ENCODE measurements at regions not wholly inside any gene's neighbourhood (a gene's known extent, or its start where the extent isn't known, plus 50 kb on each side); places are given as distances from the start of the nearest gene placed in this dataset.

GRCh38 chr3:963255-963654 is 129.6 kb upstream of the CNTN6 start:
- DNase-seq = no peak

GRCh38 chr3:963755-964154 is 129.1 kb upstream of the CNTN6 start:
- DNase-seq = no peak

GRCh38 chr3:965826-966225 is 127.0 kb upstream of the CNTN6 start:
- no peak for DNase-seq

- DNase-seq = no peak
Observed at GRCh38 chr3:966341-966740, 126.5 kb upstream of the CNTN6 start.

- no peak for DNase-seq
Observed at GRCh38 chr3:973340-973739, 119.5 kb upstream of the CNTN6 start.

- DNase-seq = no peak
Observed at GRCh38 chr3:976006-976405, 116.8 kb upstream of the CNTN6 start.

- no peak for DNase-seq
Observed at GRCh38 chr3:981156-981555, 111.7 kb upstream of the CNTN6 start.

- no peak for DNase-seq
Observed at GRCh38 chr3:988785-989184, 104.0 kb upstream of the CNTN6 start.

- DNase-seq = no peak
Observed at GRCh38 chr3:992871-993270, 100.0 kb upstream of the CNTN6 start.

GRCh38 chr3:1002010-1002409 is 90.8 kb upstream of the CNTN6 start:
- no peak for DNase-seq

- no peak for DNase-seq
Observed at GRCh38 chr3:1007866-1008265, 85.0 kb upstream of the CNTN6 start.

GRCh38 chr3:1010228-1010627 is 82.6 kb upstream of the CNTN6 start:
- no peak for DNase-seq

GRCh38 chr3:1015826-1016225 is 77.0 kb upstream of the CNTN6 start:
- no peak for DNase-seq

GRCh38 chr3:1017870-1018269 is 75.0 kb upstream of the CNTN6 start:
- DNase-seq = no peak

GRCh38 chr3:1019157-1019556 is 73.7 kb upstream of the CNTN6 start:
- DNase-seq = no peak

- DNase-seq = no peak
Observed at GRCh38 chr3:1026395-1026794, 66.4 kb upstream of the CNTN6 start.

GRCh38 chr3:1036207-1036826 is 56.5 kb upstream of the CNTN6 start:
- DNase-seq = no peak

- no peak for DNase-seq
Observed at GRCh38 chr3:1037631-1038030, 55.2 kb upstream of the CNTN6 start.
